ENCODE measurements at regions not wholly inside any gene's neighbourhood (a gene's known extent, or its start where the extent isn't known, plus 50 kb on each side); places are given as distances from the start of the nearest gene placed in this dataset.

DNA sequence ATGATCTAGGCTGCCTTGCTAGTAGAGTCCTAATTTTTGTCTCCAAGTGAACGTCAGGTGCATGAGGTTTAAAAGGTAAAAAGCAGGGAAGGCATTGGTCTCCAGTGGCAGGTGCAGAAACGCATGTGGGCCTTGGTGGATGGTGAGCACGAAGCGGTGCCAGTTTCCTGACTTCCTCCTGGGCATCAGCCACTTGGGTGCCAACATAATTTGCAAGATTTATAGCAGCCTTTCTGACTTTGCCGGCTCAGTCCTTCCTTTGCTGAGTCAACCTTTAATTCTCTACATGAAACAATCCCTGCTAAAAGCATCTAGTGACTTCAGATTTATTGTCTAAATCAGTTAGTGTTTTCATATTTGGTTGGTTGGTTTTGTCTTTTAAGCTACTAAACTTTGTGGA, 355.7 kb upstream of the TMEM132C start:
- TF ChIP-seq CTCF (conservative IDR thresholded peaks at IDR 0.05 in 1 of 2, IDR thresholded peaks at IDR 0.05 in 1 of 2; ENCODE audit: extremely low read depth in 1 of 2, insufficient read depth in 1 of 2, low read depth in 1 of 2, low read length in 2 of 2) (no peak), EZH2 (IDR thresholded peaks at IDR 0.05; ENCODE audit: borderline replicate concordance, low read length) (no peak)

Measured in mammary epithelial cell (primary cell).